Peyer's patch (tissue), 4 donors: ENCODE measurements at regions not wholly inside any gene's neighbourhood (a gene's known extent, or its start where the extent isn't known, plus 50 kb on each side); places are given as distances from the start of the nearest gene placed in this dataset.

Experiments used
- POLR2A ChIP-seq, 2 donors: fragments of 450-650 bp; IDR thresholded peaks; one replicate each; pipeline ENCODE4 v1.5.1; 2017; ENCODE audit warnings: antibody characterized with exemption in 2 of 2, mild to moderate bottlenecking in 2 of 2, moderate library complexity in 2 of 2
- TF ChIP-seq, protein P1 (sequence below), 6 experiments: fragments of 450-650 bp in 4 of 6; fragments of 200-600 bp in 2 of 6; sonication (generic) in 1 of 6; IDR thresholded peaks; one replicate each; pipeline ENCODE4 v1.5.1; 2017 to 2019; ENCODE audit warnings: antibody characterized with exemption in 6 of 6, mild to moderate bottlenecking in 3 of 6, moderate library complexity in 1 of 6

DNA sequence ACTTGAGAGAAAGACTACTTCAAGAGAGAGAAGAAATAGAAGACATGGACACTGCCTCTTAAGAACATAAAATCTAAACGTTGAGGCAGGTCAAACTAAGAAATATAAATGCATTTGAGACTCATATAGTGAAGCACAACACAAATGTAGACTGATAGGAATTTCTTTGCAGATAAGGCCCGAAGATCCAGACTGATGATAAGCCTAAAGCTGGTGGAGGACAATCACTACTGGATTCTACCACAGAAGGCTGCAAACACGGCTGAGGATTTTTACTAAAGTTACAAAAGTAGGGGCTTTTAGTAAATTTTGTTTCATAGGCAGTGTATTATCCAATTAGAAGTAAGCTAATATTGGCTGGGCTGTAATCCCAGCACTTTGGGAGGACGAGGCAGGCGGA, 278.3 kb downstream of the RAP2B start:
- TF ChIP-seq, protein P1, sequence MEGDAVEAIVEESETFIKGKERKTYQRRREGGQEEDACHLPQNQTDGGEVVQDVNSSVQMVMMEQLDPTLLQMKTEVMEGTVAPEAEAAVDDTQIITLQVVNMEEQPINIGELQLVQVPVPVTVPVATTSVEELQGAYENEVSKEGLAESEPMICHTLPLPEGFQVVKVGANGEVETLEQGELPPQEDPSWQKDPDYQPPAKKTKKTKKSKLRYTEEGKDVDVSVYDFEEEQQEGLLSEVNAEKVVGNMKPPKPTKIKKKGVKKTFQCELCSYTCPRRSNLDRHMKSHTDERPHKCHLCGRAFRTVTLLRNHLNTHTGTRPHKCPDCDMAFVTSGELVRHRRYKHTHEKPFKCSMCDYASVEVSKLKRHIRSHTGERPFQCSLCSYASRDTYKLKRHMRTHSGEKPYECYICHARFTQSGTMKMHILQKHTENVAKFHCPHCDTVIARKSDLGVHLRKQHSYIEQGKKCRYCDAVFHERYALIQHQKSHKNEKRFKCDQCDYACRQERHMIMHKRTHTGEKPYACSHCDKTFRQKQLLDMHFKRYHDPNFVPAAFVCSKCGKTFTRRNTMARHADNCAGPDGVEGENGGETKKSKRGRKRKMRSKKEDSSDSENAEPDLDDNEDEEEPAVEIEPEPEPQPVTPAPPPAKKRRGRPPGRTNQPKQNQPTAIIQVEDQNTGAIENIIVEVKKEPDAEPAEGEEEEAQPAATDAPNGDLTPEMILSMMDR (IDR thresholded peaks at IDR 0.05): no peak
- TF ChIP-seq POLR2A (IDR thresholded peaks at IDR 0.05): no peak
